Islet precursor cell (in vitro differentiated cells): ENCODE measurements at regions not wholly inside any gene's neighbourhood (a gene's known extent, or its start where the extent isn't known, plus 50 kb on each side); places are given as distances from the start of the nearest gene placed in this dataset.
"Not testable (repeated sequence)": the region's sequence is repeated elsewhere in the genome, so short reads cannot be mapped to it uniquely, and the experiment has no call there.

Experiments used
- DNase-seq: peaks from one replicate; pipeline ENCODE4 v3.0.0-alpha.2; 2018

GRCh38 chr5:169531631-169532030 lies 51.9 kb upstream of the SPDL1 start:
- no peak for DNase-seq

DNA sequence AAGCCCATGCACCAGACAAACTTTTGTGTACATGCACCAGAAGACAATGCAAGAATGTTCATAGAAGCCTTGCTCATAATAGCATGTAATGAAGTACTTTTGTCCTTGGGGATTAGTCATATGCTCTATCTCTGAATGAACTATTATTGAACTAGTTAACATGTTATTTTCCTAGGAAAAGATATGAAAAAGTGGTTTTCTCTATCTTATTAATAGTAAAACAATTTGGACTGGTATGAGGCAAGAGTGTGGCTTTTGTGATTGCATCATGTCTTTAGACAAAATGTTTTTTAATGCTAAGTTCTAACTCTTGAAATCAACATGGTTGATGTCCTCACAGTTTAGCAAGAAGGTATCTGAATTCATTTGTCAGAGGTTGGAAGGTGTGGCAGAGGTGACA lies 55.7 kb upstream of the SPDL1 start:
- no peak for DNase-seq

DNA sequence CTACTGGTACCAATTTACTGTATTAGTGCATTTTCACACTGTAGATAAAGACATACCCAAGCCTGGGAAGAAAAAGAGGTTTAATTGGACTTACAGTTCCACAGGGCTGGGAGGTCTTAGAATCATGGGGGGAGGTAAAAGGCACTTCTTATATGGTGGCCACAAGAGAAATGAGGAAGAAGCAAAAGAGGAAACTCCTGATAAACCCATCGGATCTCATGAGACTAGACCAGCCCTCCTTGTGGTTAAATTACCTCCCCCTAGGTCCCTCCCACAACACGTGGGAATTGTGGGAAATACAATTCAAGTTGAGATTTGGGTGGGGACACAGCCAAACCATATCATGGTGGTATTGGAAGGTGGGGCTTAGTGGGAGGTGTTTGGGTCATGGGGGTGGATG lies 56.5 kb upstream of the SPDL1 start:
- DNase-seq, result no peak

DNA sequence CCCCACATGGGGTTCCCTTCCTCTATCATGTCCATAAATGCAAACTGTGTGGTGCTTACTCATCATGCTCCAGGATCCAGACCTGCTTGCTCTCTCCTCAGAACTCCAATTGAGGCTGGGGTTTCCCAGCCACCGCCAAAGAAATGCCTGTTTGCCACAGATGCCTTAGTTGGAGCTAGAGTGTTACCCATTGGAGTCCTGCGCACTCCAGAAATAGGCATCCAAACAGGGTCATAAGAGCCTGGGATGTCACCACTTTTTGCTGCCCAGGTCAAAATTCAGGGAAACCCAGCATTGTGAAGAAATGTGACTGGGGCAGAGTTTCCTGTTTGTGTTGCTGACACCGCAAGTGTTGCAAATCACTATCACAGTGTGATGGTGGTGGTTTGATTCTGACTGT lies 60.7 kb upstream of the SPDL1 start:
- DNase-seq, result no peak

GRCh38 chr5:169521366-169521983 lies 62.1 kb upstream of the SPDL1 start:
- no peak for DNase-seq

DNA sequence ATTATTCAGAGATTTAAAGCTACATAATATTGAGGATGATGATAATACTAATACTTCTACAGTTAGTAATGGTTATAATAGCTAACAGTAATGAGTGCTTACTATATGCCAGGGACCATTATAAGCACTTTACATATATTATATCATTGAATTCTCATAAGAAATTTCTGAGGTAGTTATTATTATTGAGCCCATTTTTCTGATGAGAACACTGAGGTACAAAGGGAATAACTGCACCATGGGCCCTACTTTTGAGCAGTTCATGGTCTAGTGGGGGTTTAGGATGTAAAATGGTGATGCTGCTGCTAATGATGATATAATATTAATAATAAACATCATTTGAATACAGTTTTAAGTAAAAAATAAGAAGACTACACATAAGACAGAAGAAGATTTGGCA lies 64.2 kb upstream of the SPDL1 start:
- DNase-seq, result no peak

GRCh38 chr5:169518779-169519178 lies 64.8 kb upstream of the SPDL1 start:
- not testable (repeated sequence) for DNase-seq

GRCh38 chr5:169512385-169512784 lies 71.2 kb upstream of the SPDL1 start:
- no peak for DNase-seq

DNA sequence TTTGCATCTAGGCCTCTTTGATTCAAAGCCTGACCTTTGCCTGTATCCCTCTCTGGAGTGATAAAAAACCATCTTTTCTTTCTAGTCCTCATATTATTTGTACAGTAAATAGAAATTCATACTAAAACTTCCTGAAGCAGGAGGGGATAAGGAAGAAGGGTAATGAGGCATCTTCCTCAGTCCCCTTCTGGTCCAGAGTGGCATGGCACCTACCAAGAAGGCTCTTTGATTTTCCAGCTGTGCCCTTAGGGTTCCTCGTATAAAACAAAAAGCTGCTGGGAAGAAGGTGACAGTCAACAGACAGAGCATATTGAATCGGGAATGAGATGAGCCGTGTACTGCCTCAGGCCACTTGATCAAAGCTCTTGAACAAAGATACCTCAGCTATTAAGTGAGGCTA lies 71.9 kb upstream of the SPDL1 start:
- DNase-seq, result no peak

DNA sequence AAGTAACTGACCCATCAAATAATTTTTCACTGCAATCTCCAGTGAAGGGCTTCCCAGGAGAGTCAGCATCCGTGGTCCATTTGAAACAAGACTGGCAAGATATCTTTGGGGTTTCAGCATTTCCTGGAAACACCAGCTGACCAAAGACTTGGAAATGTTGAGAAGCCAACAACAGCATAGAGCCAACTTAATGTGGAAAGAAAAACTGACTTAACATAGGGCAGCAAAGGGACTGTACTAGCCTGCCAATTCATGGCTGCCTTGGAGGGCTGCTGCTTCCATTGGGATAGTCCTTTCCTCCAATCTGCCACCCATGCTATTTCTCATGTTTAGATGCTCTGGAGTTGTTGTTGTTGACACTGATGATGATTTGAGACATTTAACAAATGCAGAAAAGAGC lies 76.5 kb upstream of the SPDL1 start:
- DNase-seq, result no peak

DNA sequence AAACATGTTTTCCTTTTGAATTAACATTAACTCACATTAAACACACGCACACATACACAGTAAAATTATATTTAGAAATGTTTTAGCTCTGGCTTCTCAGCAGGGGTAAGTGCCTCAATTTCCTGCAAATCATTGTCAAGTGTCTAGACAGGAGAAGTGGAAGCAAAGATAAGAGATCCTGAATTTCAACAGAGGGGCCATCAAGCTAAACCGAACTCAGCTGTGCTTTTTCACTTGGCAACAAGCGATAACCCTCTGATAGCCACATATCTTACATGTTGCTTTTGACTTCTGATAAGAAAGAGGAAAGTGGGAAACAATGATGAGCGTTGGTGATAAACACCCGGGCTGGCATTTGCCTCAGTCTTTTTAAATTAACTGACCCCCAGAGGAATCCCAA lies 79.7 kb upstream of the SPDL1 start:
- no peak for DNase-seq

DNA sequence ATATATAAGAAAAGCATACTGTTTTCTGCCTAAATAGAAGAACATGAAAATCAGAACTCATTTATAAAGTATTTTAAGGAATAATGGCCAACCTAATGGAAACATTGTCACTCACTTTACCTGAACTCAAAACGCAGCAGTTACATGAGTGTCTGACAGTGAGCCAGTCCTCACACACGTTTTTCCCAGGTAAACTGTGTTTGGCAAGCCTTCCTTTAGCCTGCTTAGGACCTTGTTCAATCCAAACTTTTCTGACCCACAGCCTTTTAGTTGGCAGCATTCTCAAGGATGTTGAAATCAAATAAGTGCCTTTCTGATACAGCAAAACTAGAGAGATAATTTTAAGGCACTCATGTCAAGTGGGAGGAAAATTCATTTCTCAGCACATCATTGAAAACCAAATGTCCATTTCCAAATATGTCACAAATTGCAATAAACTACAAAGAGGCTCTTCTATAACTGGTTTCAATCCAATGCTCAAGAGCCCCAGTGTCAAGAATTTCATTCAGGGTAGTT lies 83.5 kb upstream of the SPDL1 start:
- no peak for DNase-seq

- no peak for DNase-seq
Observed at GRCh38 chr5:169496878-169497277, 86.7 kb upstream of the SPDL1 start.

DNA sequence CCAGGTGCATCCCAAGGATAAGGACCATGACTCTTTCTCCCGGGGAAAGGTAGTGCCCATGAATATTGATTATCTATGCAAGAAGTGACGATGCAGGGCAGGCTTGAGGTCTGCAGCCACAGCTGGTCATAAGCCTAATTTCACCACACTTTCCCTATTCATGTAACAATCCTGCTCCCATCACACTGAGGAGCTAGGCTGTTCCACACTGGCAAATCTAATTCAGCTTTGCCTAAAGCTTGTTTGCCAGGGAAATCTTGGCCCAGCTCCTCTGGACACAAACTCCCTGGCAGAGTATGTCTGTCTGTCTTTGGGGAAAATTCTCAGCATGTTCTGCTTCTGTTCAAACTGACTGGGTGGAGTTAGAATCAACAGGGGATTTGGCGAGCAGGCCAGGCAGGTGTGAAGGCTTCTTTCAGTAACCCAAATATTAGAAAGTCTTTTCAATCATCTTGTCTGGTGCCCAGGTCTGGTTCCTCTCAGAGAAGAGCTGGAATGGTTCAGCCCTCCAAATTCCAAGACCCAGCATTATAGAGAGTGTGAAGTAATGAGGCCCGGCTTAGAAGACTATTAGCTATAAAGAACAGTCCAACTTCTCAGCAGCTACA lies 88.5 kb upstream of the SPDL1 start:
- no peak for DNase-seq

GRCh38 chr5:169494383-169494935 lies 89.1 kb upstream of the SPDL1 start:
- no peak for DNase-seq

GRCh38 chr5:169474226-169474625 lies 109.3 kb upstream of the SPDL1 start:
- no peak for DNase-seq

DNA sequence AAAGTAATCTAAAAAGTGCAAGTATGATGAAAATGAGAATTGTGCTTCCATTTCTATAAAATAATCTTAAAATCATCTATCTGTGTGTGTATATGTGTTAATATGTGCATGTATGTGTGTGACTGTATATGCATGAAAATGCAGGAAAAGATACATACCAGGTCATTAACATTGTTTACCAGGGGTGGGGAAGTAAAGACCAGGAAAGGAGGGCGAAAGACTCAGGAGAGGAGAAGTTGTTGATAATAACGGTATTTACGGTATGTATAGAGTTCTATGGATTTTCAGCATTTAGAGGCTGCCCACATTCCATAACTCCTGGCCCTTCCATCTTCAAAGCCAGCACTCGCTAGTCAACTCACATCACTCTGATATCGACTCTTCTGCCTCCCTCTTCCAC lies 111.0 kb upstream of the SPDL1 start:
- DNase-seq, result no peak

GRCh38 chr5:169471021-169471420 lies 112.6 kb upstream of the SPDL1 start:
- DNase-seq, result no peak

DNA sequence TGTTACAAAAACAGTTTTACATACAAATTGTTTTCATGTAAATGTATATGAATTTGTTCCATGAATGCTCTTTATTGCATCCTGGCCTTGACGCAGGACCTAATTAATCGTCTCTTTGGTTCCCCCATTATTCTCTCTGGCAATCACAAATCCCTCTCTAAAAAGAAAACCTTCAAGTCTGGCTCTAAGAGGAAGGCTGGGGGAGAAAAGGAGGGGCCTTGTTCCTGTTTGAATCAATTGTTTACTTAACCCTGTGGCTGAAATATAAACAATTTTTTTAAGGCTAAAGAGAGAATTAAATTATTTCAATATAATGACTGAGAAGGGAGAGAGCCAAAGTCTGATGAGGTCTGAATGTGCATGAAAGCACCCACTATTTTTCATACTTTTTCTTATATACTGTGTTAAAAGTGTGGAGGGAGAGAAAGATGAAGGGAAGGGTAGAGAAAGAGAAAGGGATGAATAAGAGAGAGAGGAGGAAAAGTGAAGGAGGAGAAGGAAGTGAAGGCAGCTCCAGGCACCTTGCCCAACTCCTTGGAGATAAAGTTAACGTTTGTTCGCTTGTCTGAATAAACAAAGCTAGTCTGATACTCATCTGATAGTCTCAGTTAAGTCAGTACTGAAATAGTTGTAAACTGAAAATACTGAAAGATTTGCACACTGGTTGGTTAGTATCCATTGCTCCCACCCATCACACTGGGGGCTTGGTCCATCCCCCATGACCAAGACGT lies 116.4 kb upstream of the SPDL1 start:
- DNase-seq, result no peak

- no peak for DNase-seq
Observed at GRCh38 chr5:169460896-169461295, 122.7 kb upstream of the SPDL1 start.

- no peak for DNase-seq
Observed at GRCh38 chr5:169460123-169460522, 123.5 kb upstream of the SPDL1 start.

GRCh38 chr5:169458221-169458620 lies 125.4 kb upstream of the SPDL1 start:
- DNase-seq, result no peak

GRCh38 chr5:169450464-169450863 lies 133.1 kb upstream of the SPDL1 start:
- DNase-seq, result no peak

DNA sequence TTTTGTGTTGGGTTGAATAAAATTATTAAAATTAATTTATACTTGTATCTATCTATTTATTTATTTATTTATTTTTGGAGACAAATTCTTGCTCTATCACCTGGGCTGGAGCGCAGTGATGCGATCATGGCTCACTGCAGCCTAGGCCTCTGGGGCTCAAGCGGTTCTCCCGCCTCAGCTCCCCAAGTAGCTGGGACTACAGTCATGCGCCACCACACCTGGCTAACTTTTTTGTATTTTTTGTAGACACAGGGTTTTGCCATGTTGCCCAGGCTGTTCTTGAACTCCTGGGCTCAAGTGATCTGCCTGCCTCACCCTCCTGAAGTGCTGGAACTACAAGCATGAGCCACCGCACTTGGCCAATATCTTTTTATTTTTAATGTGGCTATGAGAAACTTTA lies 134.7 kb upstream of the SPDL1 start:
- DNase-seq, result no peak
